ENCODE measurements at regions not wholly inside any gene's neighbourhood (a gene's known extent, or its start where the extent isn't known, plus 50 kb on each side); places are given as distances from the start of the nearest gene placed in this dataset.

- DNase-seq: no peak
These were observed 367.9 kb downstream of the FAM133A start for GRCh38 chrX:94041881-94042280.

- no peak for DNase-seq
These were observed 371.7 kb downstream of the FAM133A start for GRCh38 chrX:94045724-94046123.

- no peak for DNase-seq
These were observed 377.9 kb downstream of the FAM133A start for GRCh38 chrX:94051926-94052325.

- DNase-seq: no peak
These were observed 379.6 kb downstream of the FAM133A start for GRCh38 chrX:94053575-94053974.

- DNase-seq: no peak
These were observed 383.4 kb downstream of the FAM133A start for GRCh38 chrX:94057385-94057784.

GRCh38 chrX:94058728-94059382 is 384.8 kb downstream of the FAM133A start:
- peak in 1 of 2 donors; percentile 1 for DNase-seq

- DNase-seq: no peak
These were observed 391.1 kb downstream of the FAM133A start for GRCh38 chrX:94065091-94065490.

- no peak for DNase-seq
These were observed 415.1 kb downstream of the FAM133A start for GRCh38 chrX:94089149-94089548.

- no peak for DNase-seq
These were observed 423.9 kb downstream of the FAM133A start for GRCh38 chrX:94097868-94098267.

- no peak for DNase-seq
These were observed 434.0 kb downstream of the FAM133A start for GRCh38 chrX:94107981-94108380.

- no peak for DNase-seq
These were observed 440.4 kb downstream of the FAM133A start for GRCh38 chrX:94114362-94114761.

- DNase-seq: no peak
These were observed 447.8 kb downstream of the FAM133A start for GRCh38 chrX:94121799-94122198.

- DNase-seq: no peak
These were observed 449.1 kb downstream of the FAM133A start for GRCh38 chrX:94123062-94123461.

GRCh38 chrX:94162971-94163370 is 489.0 kb downstream of the FAM133A start:
- DNase-seq: no peak

- DNase-seq: no peak
These were observed 504.3 kb downstream of the FAM133A start for GRCh38 chrX:94178145-94178788.

- DNase-seq: no peak
These were observed 530.5 kb downstream of the FAM133A start for GRCh38 chrX:94204524-94204923.

GRCh38 chrX:94216738-94217137 is 542.7 kb downstream of the FAM133A start:
- no peak for DNase-seq

- DNase-seq: no peak
These were observed 578.2 kb downstream of the FAM133A start for GRCh38 chrX:94252211-94252610.

- DNase-seq: no peak
These were observed 582.4 kb downstream of the FAM133A start for GRCh38 chrX:94256396-94256795.

GRCh38 chrX:94265323-94265722 is 591.3 kb downstream of the FAM133A start:
- DNase-seq: no peak

- no peak for DNase-seq
These were observed 614.3 kb downstream of the FAM133A start for GRCh38 chrX:94288325-94288724.

- no peak for DNase-seq
These were observed 615.0 kb downstream of the FAM133A start for GRCh38 chrX:94288972-94289371.

GRCh38 chrX:94302446-94302845 is 628.4 kb downstream of the FAM133A start:
- no peak for DNase-seq

- no peak for DNase-seq
These were observed 655.2 kb downstream of the FAM133A start for GRCh38 chrX:94329182-94329581.
